NCI-H1092 (cell line): ENCODE measurements at regions not wholly inside any gene's neighbourhood (a gene's known extent, or its start where the extent isn't known, plus 50 kb on each side); places are given as distances from the start of the nearest gene placed in this dataset.
"Not testable (repeated sequence)": the region's sequence is repeated elsewhere in the genome, so short reads cannot be mapped to it uniquely, and the experiment has no call there.

Experiments
- DNase-seq: peaks from one replicate; lab custom pipeline; 2025; lab: John Stamatoyannopoulos, UW

GRCh38 chr4:19510993-19511392 is 740.7 kb upstream of the SLIT2 start:
- no peak for DNase-seq

- no peak for DNase-seq
These were observed 743.3 kb upstream of the SLIT2 start for GRCh38 chr4:19508442-19508841.

DNA sequence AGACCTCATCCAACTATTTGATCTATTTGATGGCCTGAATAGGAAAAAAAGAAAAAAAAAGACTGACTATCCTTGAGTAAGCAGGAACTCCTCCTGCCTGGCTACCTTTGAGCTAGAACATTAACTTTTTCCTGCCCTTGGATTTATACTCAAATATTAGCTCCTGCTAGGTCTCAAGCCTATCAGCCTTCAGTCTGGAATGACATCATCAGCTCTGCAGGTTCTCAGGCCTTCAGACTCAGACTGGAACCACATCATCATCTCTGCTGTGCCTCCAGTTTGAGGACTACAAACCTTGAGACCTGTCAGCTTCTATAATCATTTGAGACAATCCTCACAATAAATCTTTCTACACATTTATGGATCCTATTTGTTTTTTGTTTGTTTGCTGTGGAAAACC is 754.0 kb upstream of the SLIT2 start:
- no peak for DNase-seq

DNA sequence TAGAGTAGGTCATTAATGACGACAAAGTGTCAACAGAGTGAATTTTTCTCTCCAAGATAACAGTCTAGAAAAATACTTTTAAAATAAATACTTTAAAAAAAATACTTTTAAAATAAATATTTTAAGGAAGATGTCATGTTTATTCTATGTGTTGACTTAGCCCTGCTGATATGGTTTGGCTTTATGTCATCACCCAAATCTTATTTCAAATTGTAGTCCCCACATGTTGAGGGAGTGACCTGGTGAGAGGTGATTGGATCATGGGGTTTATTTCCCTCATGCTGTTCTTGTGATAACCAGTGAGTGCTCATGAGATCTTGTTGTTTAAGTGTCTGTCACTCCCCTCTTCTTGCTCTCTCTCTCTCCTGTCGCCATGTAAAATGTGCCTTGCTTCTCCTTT is 754.9 kb upstream of the SLIT2 start:
- no peak for DNase-seq

- no peak for DNase-seq
These were observed 756.7 kb upstream of the SLIT2 start for GRCh38 chr4:19494961-19495360.

GRCh38 chr4:19492606-19493005 is 759.1 kb upstream of the SLIT2 start:
- DNase-seq: no peak

DNA sequence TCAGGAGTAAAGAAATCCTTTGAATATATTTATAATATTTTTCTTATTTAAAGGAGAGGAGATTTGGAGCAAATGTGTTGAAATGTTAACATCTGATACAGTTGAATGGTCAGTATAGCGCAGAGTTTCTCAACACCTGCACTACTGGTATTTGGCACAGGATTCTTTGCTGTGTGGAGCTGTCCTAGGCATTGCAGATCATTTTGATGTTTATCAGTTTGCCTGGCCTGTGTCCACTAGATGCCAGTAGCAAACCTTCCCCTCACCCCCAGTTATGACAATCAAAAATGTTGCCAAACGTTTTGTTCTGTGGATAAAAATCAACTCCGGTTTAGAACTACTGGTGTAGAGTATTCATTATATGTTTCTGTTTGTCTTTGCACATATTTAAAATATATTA is 765.3 kb upstream of the SLIT2 start:
- DNase-seq: no peak

- DNase-seq: no peak
These were observed 772.9 kb upstream of the SLIT2 start for GRCh38 chr4:19478791-19479190.

GRCh38 chr4:19473569-19473968 is 778.1 kb upstream of the SLIT2 start:
- DNase-seq: no peak

- no peak for DNase-seq
These were observed 779.0 kb upstream of the SLIT2 start for GRCh38 chr4:19472666-19473065.

GRCh38 chr4:19470001-19470400 is 781.7 kb upstream of the SLIT2 start:
- not testable (repeated sequence) for DNase-seq

DNA sequence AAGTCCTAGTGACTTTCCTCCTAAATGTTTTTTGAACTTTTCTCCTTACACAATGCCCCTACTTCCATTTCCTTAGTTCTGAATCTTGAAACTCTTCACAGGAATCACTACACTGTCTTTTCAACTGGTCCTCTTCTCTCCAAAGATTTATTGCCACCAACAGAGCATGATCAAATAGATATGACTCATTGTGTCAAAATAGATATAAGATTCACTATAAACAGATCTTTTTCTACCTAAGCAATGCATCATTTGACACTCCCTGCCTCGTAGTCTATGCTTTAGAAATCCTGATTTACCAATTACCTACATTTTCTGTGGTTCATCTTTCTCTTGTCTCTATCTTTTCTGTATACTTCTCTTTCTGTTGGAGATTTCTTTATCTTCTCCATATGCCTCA is 789.6 kb upstream of the SLIT2 start:
- no peak for DNase-seq

DNA sequence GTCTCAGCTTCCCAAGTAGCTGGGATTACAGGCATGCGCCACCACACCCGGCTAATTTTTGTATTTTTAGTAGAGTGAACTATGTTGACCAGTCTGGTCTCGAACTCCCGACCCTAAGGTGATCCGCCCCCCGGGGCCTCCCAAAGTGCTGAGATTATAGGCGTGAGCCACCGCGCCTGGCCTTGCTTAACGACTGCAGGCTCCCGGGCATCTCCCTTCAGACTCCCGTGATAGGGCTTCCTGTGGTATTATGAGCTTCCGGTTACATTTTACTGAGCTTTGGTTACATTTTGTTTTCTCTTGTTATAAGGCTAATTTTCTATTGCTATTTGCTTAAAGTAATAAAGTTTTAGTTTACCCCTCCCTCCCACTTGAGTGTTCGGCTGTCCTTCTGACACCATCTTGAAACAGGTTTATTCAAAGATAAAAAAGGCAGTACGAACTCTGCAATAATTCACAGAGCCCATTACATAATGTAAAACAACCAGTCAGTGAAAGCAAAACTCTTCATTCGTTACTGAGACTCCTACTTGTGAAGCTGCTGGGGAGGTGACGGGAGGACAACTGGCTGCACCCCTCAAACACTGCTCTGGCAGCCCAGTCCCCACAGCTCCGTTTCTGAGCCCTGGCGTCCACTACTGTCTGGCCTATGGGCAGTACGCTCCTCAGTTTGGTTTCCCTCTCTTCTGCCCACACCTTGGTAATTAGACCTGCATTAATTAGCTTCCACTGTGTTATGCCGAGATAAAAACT is 795.7 kb upstream of the SLIT2 start:
- DNase-seq: no peak

DNA sequence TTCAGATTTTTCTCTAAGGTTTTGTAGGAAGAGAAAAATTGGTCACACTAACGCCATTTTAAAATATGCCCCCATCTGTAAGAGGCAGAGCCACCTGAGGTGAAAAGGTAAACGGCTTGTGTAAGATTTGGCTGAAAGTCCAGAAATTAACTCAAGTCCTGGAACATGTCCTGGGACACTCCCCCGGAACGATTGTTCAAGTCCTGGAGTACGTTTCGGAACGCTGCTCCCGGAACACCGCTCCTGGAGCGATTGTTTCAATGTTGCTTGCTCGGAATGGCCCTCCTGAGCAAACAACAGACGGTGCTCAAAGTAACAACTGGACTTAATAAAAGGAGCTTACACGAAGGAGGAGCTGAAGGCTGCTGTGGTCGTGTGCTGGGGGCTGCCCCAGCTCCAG is 796.5 kb upstream of the SLIT2 start:
- no peak for DNase-seq

GRCh38 chr4:19438233-19438632 is 813.5 kb upstream of the SLIT2 start:
- no peak for DNase-seq

DNA sequence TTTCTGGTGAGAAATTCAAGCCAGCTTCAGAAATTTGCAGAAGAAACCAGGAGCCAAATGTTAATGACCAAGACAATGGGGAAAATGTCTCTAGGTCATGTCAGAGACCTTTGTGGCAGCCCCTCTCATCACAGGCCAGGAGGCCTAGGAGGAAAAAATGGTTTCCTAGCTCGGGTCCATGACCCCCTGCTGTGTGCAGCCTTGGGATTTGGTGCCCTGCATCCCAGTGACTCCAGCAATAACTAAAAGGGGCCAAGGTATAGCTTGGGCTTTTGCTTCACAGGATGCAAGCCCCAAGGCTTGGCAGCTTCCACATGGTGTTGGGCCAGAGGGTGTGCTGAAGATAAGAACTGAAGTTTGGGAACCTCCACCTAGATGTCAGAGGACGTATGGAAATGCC is 814.7 kb upstream of the SLIT2 start:
- DNase-seq: no peak

GRCh38 chr4:19429684-19430083 is 822.0 kb upstream of the SLIT2 start:
- no peak for DNase-seq

DNA sequence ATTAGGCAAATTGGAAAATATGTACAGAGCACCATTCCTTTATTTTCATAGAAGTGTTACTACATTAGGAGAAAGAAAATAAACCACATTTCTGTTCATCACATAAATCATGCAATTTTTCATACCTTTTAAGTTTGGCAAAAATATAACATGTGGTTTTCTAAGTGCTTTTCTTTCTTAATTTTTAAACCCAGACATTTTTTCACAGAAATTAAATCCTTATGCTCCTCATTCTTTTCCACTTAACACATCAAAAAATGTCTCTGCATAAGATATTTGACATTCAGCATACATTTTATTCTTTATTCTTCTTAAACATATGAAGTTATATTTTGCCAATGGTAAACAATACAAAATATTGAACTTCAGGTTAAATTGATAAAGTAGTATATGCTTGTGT is 826.6 kb upstream of the SLIT2 start:
- no peak for DNase-seq

DNA sequence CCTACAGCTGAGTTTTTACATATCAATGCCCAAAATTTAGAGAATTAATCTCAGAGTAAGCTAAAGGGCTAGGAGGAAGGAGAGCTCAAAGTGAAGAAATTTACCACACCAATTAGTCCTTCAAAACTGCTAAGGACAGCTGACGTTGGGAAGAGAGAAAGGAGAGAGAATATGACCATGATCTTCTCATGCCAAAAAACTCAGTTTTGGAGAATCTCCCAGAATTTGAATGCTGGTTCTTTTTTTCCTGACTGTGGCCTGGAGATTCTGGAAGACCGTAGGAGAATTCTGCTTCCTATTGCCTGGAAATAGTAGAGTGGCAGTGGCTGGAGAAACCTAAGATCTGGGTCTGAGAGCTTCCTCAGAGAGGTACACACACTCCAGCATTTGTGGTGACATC is 834.4 kb upstream of the SLIT2 start:
- DNase-seq: no peak

DNA sequence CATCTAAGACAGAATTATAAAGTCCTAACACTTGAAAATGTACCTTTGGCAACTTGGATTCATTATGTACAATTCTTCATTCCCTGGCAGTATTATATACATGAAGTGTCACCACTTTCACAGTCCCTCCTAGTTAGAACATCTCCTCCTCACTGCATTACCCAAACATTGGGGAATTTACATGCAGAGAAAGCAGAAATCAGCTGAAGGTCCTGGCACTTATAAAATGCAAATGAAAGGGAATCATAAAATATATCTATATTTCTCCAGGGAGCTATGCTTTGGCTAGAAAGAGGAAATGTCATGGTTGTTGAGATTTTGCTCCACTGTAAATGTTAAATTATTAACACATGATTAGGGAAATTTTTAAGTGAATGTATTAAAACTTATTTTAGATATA is 835.6 kb upstream of the SLIT2 start:
- DNase-seq: no peak

GRCh38 chr4:19408490-19408889 is 843.2 kb upstream of the SLIT2 start:
- no peak for DNase-seq

DNA sequence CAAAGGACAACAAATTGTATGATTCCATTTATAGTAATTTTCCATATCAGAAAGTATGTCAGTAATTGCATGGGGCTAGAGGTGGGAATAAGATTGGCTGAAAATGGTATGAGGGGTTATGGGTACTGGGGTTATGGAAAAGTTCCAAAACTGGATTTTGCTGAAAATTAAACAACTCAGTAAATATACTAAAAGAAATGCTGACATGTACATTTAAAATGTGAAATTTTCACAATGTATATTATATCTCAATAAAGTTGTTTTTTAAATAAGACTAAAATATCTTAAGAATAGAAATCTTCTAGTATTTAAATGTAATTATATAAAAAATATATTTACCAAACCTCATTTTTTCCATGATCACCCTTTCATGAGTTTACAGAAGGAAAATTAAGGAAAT is 844.9 kb upstream of the SLIT2 start:
- no peak for DNase-seq

- no peak for DNase-seq
These were observed 847.8 kb upstream of the SLIT2 start for GRCh38 chr4:19403786-19404370.

DNA sequence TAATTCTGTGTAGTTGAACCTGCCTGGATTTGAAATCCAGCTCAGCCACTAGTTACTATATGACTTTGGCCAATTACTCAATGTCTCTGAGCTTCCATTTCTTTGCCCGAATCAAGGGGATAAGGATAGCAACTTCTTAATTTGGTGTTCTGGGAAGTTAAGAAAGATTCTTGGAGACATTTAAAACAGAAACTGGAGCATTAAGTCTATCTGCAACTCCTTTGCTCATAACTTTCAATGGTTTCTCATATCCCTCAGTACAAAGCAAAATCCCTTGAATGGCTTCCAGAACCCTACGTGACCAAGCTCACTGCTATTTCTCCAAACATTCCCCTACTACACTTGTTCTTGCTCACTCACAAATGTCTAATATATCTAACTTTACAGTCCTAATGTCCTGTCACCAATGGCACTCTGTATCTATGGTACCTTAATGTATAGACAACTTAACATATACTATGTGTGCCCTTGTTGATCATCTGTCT is 849.1 kb upstream of the SLIT2 start:
- no peak for DNase-seq
